ENCODE measurements at regions not wholly inside any gene's neighbourhood (a gene's known extent, or its start where the extent isn't known, plus 50 kb on each side); places are given as distances from the start of the nearest gene placed in this dataset.
A peak's percentile ranks its signal among the peaks of the same experiment; 100 is the strongest.

DNA sequence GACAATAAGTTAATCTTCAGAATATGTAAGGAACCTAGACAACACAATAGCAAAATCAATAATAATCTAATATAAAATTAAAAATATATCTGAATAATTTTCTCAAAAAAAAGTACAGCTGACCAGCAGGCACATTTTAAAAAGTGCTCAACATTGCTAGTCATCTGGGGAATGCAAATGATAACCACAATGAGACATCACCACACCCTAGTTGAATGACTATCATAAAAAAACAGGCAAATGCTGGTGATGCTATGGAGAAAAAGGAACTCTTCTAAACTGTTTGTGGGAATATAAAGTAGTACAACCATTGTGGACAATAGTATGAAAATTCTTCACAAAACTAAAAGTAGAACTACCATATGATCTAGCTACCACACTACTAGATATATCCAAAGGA is 956.9 kb upstream of the NDST4 start (continued):
- TF ChIP-seq ZNF280C (tag by site-specific recombination; IDR thresholded peaks at IDR 0.05), result no peak
- TF ChIP-seq ZNF768 (tag by site-specific recombination; IDR thresholded peaks at IDR 0.05), result no peak
- no peak for TF ChIP-seq ZNF555 (tag by site-specific recombination; conservative IDR thresholded peaks at IDR 0.05)
- TF ChIP-seq ZNF16 (tag by site-specific recombination; IDR thresholded peaks at IDR 0.05; ENCODE audit: low read depth), result no peak
- TF ChIP-seq ZNF2 (tag by site-specific recombination; IDR thresholded peaks at IDR 0.05), result no peak
- no peak for TF ChIP-seq ZNF449 (tag by site-specific recombination; IDR thresholded peaks at IDR 0.05)

DNA sequence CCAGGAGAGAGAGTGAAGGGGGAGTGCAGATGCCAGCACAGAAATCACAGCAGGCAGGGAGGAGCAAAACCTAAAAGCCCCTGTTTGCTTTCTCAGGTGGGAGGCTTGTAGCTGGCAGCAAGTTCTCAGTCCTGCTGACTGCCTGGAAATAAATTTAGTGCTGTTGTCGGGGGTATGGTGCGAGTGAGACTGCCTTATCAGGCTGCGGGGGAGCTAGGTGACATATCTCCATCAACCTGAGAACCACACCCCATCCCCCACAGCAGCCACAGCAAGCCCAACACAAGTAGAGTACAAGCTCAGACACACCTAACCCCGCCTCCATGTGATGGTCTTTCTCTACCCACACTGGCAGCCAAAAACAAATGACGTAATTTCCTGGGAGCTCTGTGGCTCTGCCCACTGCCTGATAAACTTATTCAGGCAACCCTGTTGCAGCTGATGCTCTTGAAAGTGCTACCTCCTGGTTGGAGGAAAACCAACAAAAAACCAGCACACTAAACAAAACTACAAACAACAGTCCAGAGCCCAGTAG is 953.4 kb upstream of the NDST4 start:
- TF ChIP-seq, protein P1, sequence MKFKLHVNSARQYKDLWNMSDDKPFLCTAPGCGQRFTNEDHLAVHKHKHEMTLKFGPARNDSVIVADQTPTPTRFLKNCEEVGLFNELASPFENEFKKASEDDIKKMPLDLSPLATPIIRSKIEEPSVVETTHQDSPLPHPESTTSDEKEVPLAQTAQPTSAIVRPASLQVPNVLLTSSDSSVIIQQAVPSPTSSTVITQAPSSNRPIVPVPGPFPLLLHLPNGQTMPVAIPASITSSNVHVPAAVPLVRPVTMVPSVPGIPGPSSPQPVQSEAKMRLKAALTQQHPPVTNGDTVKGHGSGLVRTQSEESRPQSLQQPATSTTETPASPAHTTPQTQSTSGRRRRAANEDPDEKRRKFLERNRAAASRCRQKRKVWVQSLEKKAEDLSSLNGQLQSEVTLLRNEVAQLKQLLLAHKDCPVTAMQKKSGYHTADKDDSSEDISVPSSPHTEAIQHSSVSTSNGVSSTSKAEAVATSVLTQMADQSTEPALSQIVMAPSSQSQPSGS (tag by site-specific recombination; IDR thresholded peaks at IDR 0.05; ENCODE audit: low read depth), result peak; percentile 45; the same call in 1 of the 2 replicates
- TF ChIP-seq ZNF280C (tag by site-specific recombination; IDR thresholded peaks at IDR 0.05), result no peak
- no peaks in the 10 kb centered on the region for H3K36me3 ChIP-seq (ENCODE audit: control insufficient read depth in 2 of 2, insufficient read depth in 1 of 2, low read length in 2 of 2)
- H3K27ac ChIP-seq (ENCODE audit: extremely low read depth, low read depth, low read length), result no peak overlapping the region
- no peak overlapping the region for H3K4me3 ChIP-seq (ENCODE audit: low read depth, low read length)
- ChIA-PET POLR2A (no interaction called here), CTCF (no interaction called here)
- H3K9me3 ChIP-seq (ENCODE audit: control insufficient read depth, insufficient read depth, low read depth, low read length), result no peaks in the 10 kb centered on the region
- H3K4me1 ChIP-seq (ENCODE audit: control insufficient read depth, insufficient read depth, low read length), result no peaks in the 10 kb centered on the region

GRCh38 chr4:116064331-116064730 is 950.9 kb upstream of the NDST4 start:
- no peak for TF ChIP-seq OVOL3 (tag by site-specific recombination; IDR thresholded peaks at IDR 0.05)
- no peak for TF ChIP-seq ZNF830 (tag by site-specific recombination; IDR thresholded peaks at IDR 0.05; ENCODE audit: low read depth)
- Histone ChIP-seq H3K4me1 (ENCODE audit: control insufficient read depth, insufficient read depth, low read length) (no peaks in the 10 kb centered on the region), H3K27ac (ENCODE audit: extremely low read depth, low read depth, low read length) (no peak overlapping the region), H3K9me3 (ENCODE audit: control insufficient read depth, insufficient read depth, low read depth, low read length) (no peaks in the 10 kb centered on the region), H3K4me3 (ENCODE audit: low read depth, low read length) (no peak overlapping the region), H3K36me3 (ENCODE audit: control insufficient read depth in 2 of 2, insufficient read depth in 1 of 2, low read length in 2 of 2) (no peaks in the 10 kb centered on the region)
- POLR2A ChIA-PET, result no interaction called here
- CTCF ChIA-PET, result no interaction called here

GRCh38 chr4:116059361-116059760 is 945.9 kb upstream of the NDST4 start:
- Histone ChIP-seq H3K4me1 (ENCODE audit: control insufficient read depth, insufficient read depth, low read length) (no peaks in the 10 kb centered on the region), H3K27ac (ENCODE audit: extremely low read depth, low read depth, low read length) (no peak overlapping the region), H3K36me3 (ENCODE audit: control insufficient read depth in 2 of 2, insufficient read depth in 1 of 2, low read length in 2 of 2) (no peaks in the 10 kb centered on the region), H3K4me3 (ENCODE audit: low read depth, low read length) (no peak overlapping the region), H3K9me3 (ENCODE audit: control insufficient read depth, insufficient read depth, low read depth, low read length) (no peaks in the 10 kb centered on the region)
- ChIA-PET CTCF (no interaction called here), POLR2A (no interaction called here)
- TF ChIP-seq ZNF768 (tag by site-specific recombination; IDR thresholded peaks at IDR 0.05) (no peak), ZNF513 (tag by site-specific recombination; IDR thresholded peaks at IDR 0.05) (no peak), ZNF311 (tag by site-specific recombination; IDR thresholded peaks at IDR 0.05; ENCODE audit: borderline replicate concordance) (no peak)
- TF ChIP-seq, protein P2, sequence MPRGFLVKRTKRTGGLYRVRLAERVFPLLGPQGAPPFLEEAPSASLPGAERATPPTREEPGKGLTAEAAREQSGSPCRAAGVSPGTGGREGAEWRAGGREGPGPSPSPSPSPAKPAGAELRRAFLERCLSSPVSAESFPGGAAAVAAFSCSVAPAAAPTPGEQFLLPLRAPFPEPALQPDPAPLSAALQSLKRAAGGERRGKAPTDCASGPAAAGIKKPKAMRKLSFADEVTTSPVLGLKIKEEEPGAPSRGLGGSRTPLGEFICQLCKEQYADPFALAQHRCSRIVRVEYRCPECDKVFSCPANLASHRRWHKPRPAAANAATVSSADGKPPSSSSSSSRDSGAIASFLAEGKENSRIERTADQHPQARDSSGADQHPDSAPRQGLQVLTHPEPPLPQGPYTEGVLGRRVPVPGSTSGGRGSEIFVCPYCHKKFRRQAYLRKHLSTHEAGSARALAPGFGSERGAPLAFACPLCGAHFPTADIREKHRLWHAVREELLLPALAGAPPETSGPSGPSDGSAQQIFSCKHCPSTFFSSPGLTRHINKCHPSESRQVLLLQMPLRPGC (tag by site-specific recombination; IDR thresholded peaks at IDR 0.05), result no peak
